ENCODE measurements at regions not wholly inside any gene's neighbourhood (a gene's known extent, or its start where the extent isn't known, plus 50 kb on each side); places are given as distances from the start of the nearest gene placed in this dataset.

GRCh38 chr1:218779341-218780100 is 394.2 kb upstream of the LYPLAL1 start:
- peak; percentile 7 for DNase-seq

- no peak for DNase-seq
Observed at GRCh38 chr1:218783131-218783530, 390.5 kb upstream of the LYPLAL1 start.

GRCh38 chr1:218783916-218784315 is 389.8 kb upstream of the LYPLAL1 start:
- DNase-seq: no peak

- DNase-seq: no peak
Observed at GRCh38 chr1:218785928-218786327, 387.8 kb upstream of the LYPLAL1 start.

- no peak for DNase-seq
Observed at GRCh38 chr1:218787826-218788225, 385.9 kb upstream of the LYPLAL1 start.

- DNase-seq: no peak
Observed at GRCh38 chr1:218796773-218797172, 376.9 kb upstream of the LYPLAL1 start.

GRCh38 chr1:218802799-218803198 is 370.9 kb upstream of the LYPLAL1 start:
- DNase-seq: no peak

GRCh38 chr1:218803351-218803997 is 370.2 kb upstream of the LYPLAL1 start:
- no peak for DNase-seq

- peak; percentile 62 for DNase-seq
Observed at GRCh38 chr1:218804014-218804785, 369.5 kb upstream of the LYPLAL1 start.

- no peak for DNase-seq
Observed at GRCh38 chr1:218809061-218809460, 364.6 kb upstream of the LYPLAL1 start.

- peak; percentile 5 for DNase-seq
Observed at GRCh38 chr1:218809625-218810024, 364.1 kb upstream of the LYPLAL1 start.

- no peak for DNase-seq
Observed at GRCh38 chr1:218810306-218810705, 363.4 kb upstream of the LYPLAL1 start.

GRCh38 chr1:218811497-218811896 is 362.2 kb upstream of the LYPLAL1 start:
- DNase-seq: no peak

GRCh38 chr1:218812360-218812759 is 361.3 kb upstream of the LYPLAL1 start:
- DNase-seq: no peak

GRCh38 chr1:218813237-218813636 is 360.4 kb upstream of the LYPLAL1 start:
- peak; percentile 17 for DNase-seq

GRCh38 chr1:218815076-218815475 is 358.6 kb upstream of the LYPLAL1 start:
- DNase-seq: no peak

- no peak for DNase-seq
Observed at GRCh38 chr1:218817071-218817470, 356.6 kb upstream of the LYPLAL1 start.

GRCh38 chr1:218817691-218818465 is 355.8 kb upstream of the LYPLAL1 start:
- DNase-seq: no peak

- DNase-seq: peak; percentile 88
Observed at GRCh38 chr1:218823291-218823900, 350.3 kb upstream of the LYPLAL1 start.

GRCh38 chr1:218827486-218827885 is 346.2 kb upstream of the LYPLAL1 start:
- DNase-seq: no peak

GRCh38 chr1:218828125-218828650 is 345.5 kb upstream of the LYPLAL1 start:
- no peak for DNase-seq

GRCh38 chr1:218829097-218829496 is 344.6 kb upstream of the LYPLAL1 start:
- DNase-seq: no peak

Data from EL (cell line).